HepG2 (cell line): ENCODE measurements at regions not wholly inside any gene's neighbourhood (a gene's known extent, or its start where the extent isn't known, plus 50 kb on each side); places are given as distances from the start of the nearest gene placed in this dataset.

ENCODE experiments used
- ATAC-seq: fragments of 200-7000 bp; cut with Tn5 transposase; 3 replicates; pipeline ENCODE4 v1.9.1; 2020; ENCODE audit warnings: mild to moderate bottlenecking, moderate library complexity
- BruUV-seq: library from RNA; stranded (reverse); fragments of 400-500 nt; replicated peaks from 2 replicates; lab custom pipeline; 2021; lab: Mats Ljungman, UMichigan
- CTCF ChIA-PET: fragments of 300-600 bp; formaldehyde crosslinking; extraction: SDS; loops from one replicate; lab custom pipeline; 2021; ENCODE audit warnings: low total read pairs, inconsistent platforms, low intra/inter-chr PET ratio; lab: Yijun Ruan, JAX
- POLR2A ChIA-PET: fragments of 350-600 bp; sonication (Branson Sonifier 250); formaldehyde crosslinking; loops from one replicate; lab custom pipeline; 2020; ENCODE audit warnings: antibody characterized with exemption, inconsistent platforms; lab: Yijun Ruan, JAX
- DNase-seq: peaks from one replicate; pipeline ENCODE4 v3.0.0-alpha.2; 2015; ENCODE audit warnings: low spot score
- FAIRE-seq: peaks from 3 replicates; lab custom pipeline; 2011; peaks lifted over from hg19 to GRCh38; lab: Jason Lieb, UNC
- H2AFZ ChIP-seq: one replicate; pipeline ENCODE4 v1.6.1; 2011; ENCODE audit warnings: low read length, inconsistent platforms
- H3K27ac ChIP-seq: fragments of 300-600 bp; 3 replicates; pipeline ENCODE4 v1.8.0; 2011; ENCODE audit warnings: mixed run types, mild to moderate bottlenecking, mixed read lengths, low read length, inconsistent platforms; ENCODE audit not compliant: insufficient read depth; ENCODE audit errors: extremely low read length
- H3K27me3 ChIP-seq, 2 experiments: fragments of 200-600 bp in 1 of 2; 2 replicates in 1 of 2; 3 replicates in 1 of 2; pipeline versions ENCODE4 v1.6.0 to v1.8.0; 2011; ENCODE audit warnings: low read length in 2 of 2, mild to moderate bottlenecking in 2 of 2, moderate library complexity in 2 of 2, inconsistent platforms in 1 of 2; ENCODE audit not compliant: insufficient read depth in 2 of 2, control insufficient read depth in 1 of 2
- H3K36me3 ChIP-seq, 2 experiments: fragments of 200-600 bp in 1 of 2; replicated peaks in 1 of 2; 2 replicates in 1 of 2; 3 replicates in 1 of 2; pipeline versions ENCODE4 v1.5.1 to v1.8.0; 2011; ENCODE audit warnings: low read length in 2 of 2, inconsistent platforms in 1 of 2; ENCODE audit not compliant: insufficient read depth in 2 of 2, control insufficient read depth in 1 of 2
- H3K4me1 ChIP-seq: 2 replicates; pipeline ENCODE4 v1.5.1; 2012; ENCODE audit warnings: low read length, inconsistent platforms; ENCODE audit not compliant: insufficient read depth
- H3K4me2 ChIP-seq: 2 replicates; pipeline ENCODE4 v1.6.0; 2011; ENCODE audit warnings: low read depth, low read length, inconsistent platforms
- H3K4me3 ChIP-seq, 3 experiments: fragments of 200-600 bp in 1 of 3; sonication (generic), shearing (Covaris generic) in 1 of 3; replicated peaks in 1 of 3; 2 replicates each; pipeline ENCODE4 v1.5.1; 2011 to 2016; ENCODE audit warnings: low read length in 3 of 3, inconsistent platforms in 2 of 3, low read depth in 2 of 3, mild to moderate bottlenecking in 2 of 3, control low read depth in 1 of 3, mixed read lengths in 1 of 3; ENCODE audit not compliant: insufficient read depth in 1 of 3
- H3K79me2 ChIP-seq: one replicate; pipeline ENCODE4 v1.6.1; 2011; ENCODE audit warnings: low read length, inconsistent platforms; ENCODE audit not compliant: insufficient read depth
- H3K9ac ChIP-seq: 2 replicates; pipeline ENCODE4 v1.6.0; 2011; ENCODE audit warnings: mild to moderate bottlenecking, low read depth, low read length, inconsistent platforms; ENCODE audit not compliant: insufficient read depth
- H3K9me3 ChIP-seq: 2 replicates; pipeline ENCODE4 v1.5.1; 2012; ENCODE audit warnings: mild to moderate bottlenecking, low read length
- H4K20me1 ChIP-seq: 2 replicates; pipeline ENCODE4 v1.6.0; 2011; ENCODE audit warnings: inconsistent platforms, mild to moderate bottlenecking, low read length, moderate library complexity; ENCODE audit not compliant: insufficient read depth
- GABPA ChIP-seq, 2 experiments: IDR thresholded peaks; 2 replicates each; pipeline ENCODE4 v1.6.1; 2011 to 2016; ENCODE audit warnings: low read depth in 2 of 2, low read length in 1 of 2, missing biosample characterization in 1 of 2, missing genetic modification characterization in 1 of 2
- ISX ChIP-seq: sonication (generic); formaldehyde crosslinking; conservative IDR thresholded peaks from 2 replicates; pipeline ENCODE4 v1.5.0; 2020; ENCODE audit warnings: missing genetic modification reagents
- KMT2B ChIP-seq: IDR thresholded peaks from 2 replicates; pipeline ENCODE4 v1.6.1; 2016; ENCODE audit warnings: missing genetic modification reagents, missing compliant biosample characterization
- MAFG ChIP-seq: sonication (generic); formaldehyde crosslinking; IDR thresholded peaks from 2 replicates; pipeline ENCODE4 v1.5.1; 2020; ENCODE audit warnings: mild to moderate bottlenecking, missing genetic modification reagents
- STAG1 ChIP-seq: sonication (generic); formaldehyde crosslinking; IDR thresholded peaks from 2 replicates; pipeline ENCODE4 v1.4.0; 2020; ENCODE audit warnings: missing genetic modification reagents
- YY1 ChIP-seq: IDR thresholded peaks from 2 replicates; pipeline ENCODE4 v1.6.1; 2011; ENCODE audit warnings: low read length, low read depth, moderate library complexity, mild to moderate bottlenecking; ENCODE audit not compliant: insufficient read depth, insufficient replicate concordance
- ZNF235 ChIP-seq: sonication (generic); formaldehyde crosslinking; IDR thresholded peaks from 2 replicates; pipeline ENCODE4 v1.8.1; 2023; ENCODE audit warnings: mild to moderate bottlenecking, missing genetic modification reagents, borderline replicate concordance
- WGBS: methylation state at CpG from one replicate; pipeline ENCODE4 v1.1.6; 2017; ENCODE audit warnings: low lambda C conversion rate; 5-methylcytosine and 5-hydroxymethylcytosine counted together
- in situ Hi-C: cut with HindIII; loops from 2 replicates; pipeline ENCODE4 v1.10.0; 2017; ENCODE audit warnings: low pct_unique_long_range_greater_than_20kb; ENCODE audit not compliant: extremely low pct_ligation_motif_present
- intact Hi-C: fragments of 100-400 bp; cut with micrococcal nuclease; formaldehyde crosslinking; loops from one replicate; pipeline ENCODE4 v1.10.0; 2022; ENCODE audit not compliant: unreplicated experiment
- TF ChIP-seq, protein P1 (sequence below): sonication (generic); formaldehyde crosslinking; IDR thresholded peaks from 2 replicates; pipeline ENCODE4 v1.5.0; 2020; ENCODE audit warnings: mild to moderate bottlenecking, missing genetic modification reagents, moderate library complexity

DNA sequence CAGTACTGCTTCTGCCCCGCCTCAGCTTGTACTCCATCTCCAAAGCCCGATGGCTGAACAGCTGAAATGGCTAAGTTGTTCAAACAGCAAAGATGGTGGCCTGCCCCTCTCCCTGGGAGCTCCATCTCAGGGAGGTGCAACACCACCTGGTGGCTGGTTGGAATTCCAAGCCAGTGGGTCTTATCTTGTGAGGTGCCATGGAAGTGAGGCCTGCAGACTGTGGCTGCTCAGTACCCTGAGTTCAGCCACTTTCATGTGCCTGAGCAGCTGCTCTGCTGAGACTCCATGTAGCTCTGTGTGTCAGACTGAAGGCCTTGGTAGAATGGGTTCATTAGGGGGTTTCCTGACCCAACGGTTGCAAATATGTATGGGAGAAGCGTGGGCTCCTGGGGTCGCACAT is 67.3 kb upstream of the SPRY2 start:
- Histone ChIP-seq H3K79me2 (no peaks in the 10 kb centered on the region), H3K4me2 (no peak overlapping the region), H3K27ac (no peak overlapping the region), H3K36me3 (no peaks in the 10 kb centered on the region), H2AFZ (no peak overlapping the region), H3K9me3 (peaks cover 15% of the 10 kb centered on the region; the same call in 1 of the 2 replicates), H3K9ac (no peak overlapping the region), H3K27me3 (no peaks in the 10 kb centered on the region), H3K4me3 (no peak overlapping the region), H3K4me1 (no peaks in the 10 kb centered on the region), H4K20me1 (no peaks in the 10 kb centered on the region)
- intact Hi-C loops, result no loop called here
- 31% methylated on average over 3 of the region's 5 CpGs for WGBS
- ATAC-seq (peak; percentile 71), DNase-seq (no peak), FAIRE-seq (no peak)
- in situ Hi-C loops, result no loop called here
- TF ChIP-seq KMT2B, result no peak
- TF ChIP-seq STAG1 (CRISPR knock-in tag), result 0 out of 2 replicates have a peak, but pooled peaks have one; percentile 27
- no peak for TF ChIP-seq MAFG (CRISPR knock-in tag)
- TF ChIP-seq YY1, result peak; percentile 28
- TF ChIP-seq GABPA (IDR thresholded peaks at IDR 0.05; ENCODE audit: low read depth, low read length), result no peak
- no peak for TF ChIP-seq GABPA (CRISPR knock-in tag; IDR thresholded peaks at IDR 0.05; ENCODE audit: low read depth)
- TF ChIP-seq, protein P1, sequence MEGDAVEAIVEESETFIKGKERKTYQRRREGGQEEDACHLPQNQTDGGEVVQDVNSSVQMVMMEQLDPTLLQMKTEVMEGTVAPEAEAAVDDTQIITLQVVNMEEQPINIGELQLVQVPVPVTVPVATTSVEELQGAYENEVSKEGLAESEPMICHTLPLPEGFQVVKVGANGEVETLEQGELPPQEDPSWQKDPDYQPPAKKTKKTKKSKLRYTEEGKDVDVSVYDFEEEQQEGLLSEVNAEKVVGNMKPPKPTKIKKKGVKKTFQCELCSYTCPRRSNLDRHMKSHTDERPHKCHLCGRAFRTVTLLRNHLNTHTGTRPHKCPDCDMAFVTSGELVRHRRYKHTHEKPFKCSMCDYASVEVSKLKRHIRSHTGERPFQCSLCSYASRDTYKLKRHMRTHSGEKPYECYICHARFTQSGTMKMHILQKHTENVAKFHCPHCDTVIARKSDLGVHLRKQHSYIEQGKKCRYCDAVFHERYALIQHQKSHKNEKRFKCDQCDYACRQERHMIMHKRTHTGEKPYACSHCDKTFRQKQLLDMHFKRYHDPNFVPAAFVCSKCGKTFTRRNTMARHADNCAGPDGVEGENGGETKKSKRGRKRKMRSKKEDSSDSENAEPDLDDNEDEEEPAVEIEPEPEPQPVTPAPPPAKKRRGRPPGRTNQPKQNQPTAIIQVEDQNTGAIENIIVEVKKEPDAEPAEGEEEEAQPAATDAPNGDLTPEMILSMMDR (CRISPR knock-in tag), result peak; percentile 39
- CTCF ChIA-PET, result no interaction called here
- no TSS peak for BruUV-seq
- POLR2A ChIA-PET, result no interaction called here

DNA sequence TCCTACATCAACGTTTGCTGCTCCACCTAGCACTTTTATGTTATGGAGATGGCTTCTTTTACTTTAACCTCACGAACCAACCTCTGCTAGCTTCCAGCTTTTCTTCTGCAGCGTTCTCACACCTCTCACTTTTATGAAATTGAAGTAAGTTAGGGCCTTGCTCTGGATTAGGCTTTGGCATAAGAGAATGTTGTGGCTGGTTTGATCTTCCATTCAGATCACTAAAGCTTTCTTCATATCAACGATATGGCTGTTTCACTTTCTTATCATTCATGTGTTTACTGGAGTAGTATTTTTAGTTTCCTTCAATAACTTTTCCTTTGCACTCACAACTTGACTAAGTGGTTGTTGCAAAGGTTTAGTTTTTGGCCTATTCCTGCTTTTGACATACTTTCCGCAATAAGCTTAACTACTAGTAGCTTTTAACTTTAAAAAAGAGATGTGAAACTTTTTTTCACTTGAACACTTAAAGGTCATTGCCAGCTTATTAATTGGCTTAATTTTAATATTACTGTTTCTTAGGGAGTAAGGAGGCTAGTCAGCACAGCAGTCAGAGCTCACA is 60.0 kb upstream of the SPRY2 start:
- ChIA-PET POLR2A (no interaction called here), CTCF (no interaction called here)
- no TSS peak for BruUV-seq
- Histone ChIP-seq H3K9ac (no peak overlapping the region), H3K27me3 (no peaks in the 10 kb centered on the region; a peak in 1 of 5 replicates), H2AFZ (no peak overlapping the region), H3K9me3 (peaks cover 10% of the 10 kb centered on the region; the same call in 1 of the 2 replicates), H3K4me3 (no peak overlapping the region), H3K36me3 (no peaks in the 10 kb centered on the region), H4K20me1 (no peaks in the 10 kb centered on the region), H3K27ac (no peak overlapping the region), H3K4me1 (no peaks in the 10 kb centered on the region), H3K79me2 (no peaks in the 10 kb centered on the region), H3K4me2 (no peak overlapping the region)
- FAIRE-seq (no peak), ATAC-seq (no peak), DNase-seq (no peak)
- in situ Hi-C loops, result no loop called here
- TF ChIP-seq ZNF235 (CRISPR knock-in tag), result no peak
- no peak for TF ChIP-seq ISX (CRISPR knock-in tag)
- 18% methylated on average over 5 of the region's 5 CpGs for WGBS
- intact Hi-C loops, result no loop called here
